PC-9 (cell line): ENCODE measurements at regions not wholly inside any gene's neighbourhood (a gene's known extent, or its start where the extent isn't known, plus 50 kb on each side); places are given as distances from the start of the nearest gene placed in this dataset.

ENCODE experiments used
- BruUV-seq: library from RNA; stranded (reverse); fragments of 400-500 nt; replicated peaks from 2 replicates; lab custom pipeline; 2021; lab: Mats Ljungman, UMichigan
- CTCF ChIA-PET: fragments of 300-600 bp; sonication (Branson Sonifier 250); formaldehyde crosslinking; loops from one replicate; lab custom pipeline; 2022; ENCODE audit warnings: antibody characterized with exemption; lab: Charles Lee
- POLR2A ChIA-PET: fragments of 300-600 bp; sonication (Branson Sonifier 250); formaldehyde crosslinking; loops from one replicate; lab custom pipeline; 2022; ENCODE audit warnings: antibody characterized with exemption; ENCODE audit not compliant: unreplicated experiment; lab: Charles Lee
- DNase-seq, 2 experiments: peaks; one replicate each; pipeline versions ENCODE4 v3.0.0 to v3.0.0-alpha.2; 2015 to 2022; ENCODE audit warnings: mixed read lengths in 1 of 2
- H2AFZ ChIP-seq: fragments of 200-600 bp; sonication (generic); 2 replicates; pipeline ENCODE4 v1.8.1; 2017; ENCODE audit warnings: antibody characterized with exemption
- H3F3A ChIP-seq: fragments of 200-600 bp; sonication (generic); 2 replicates; pipeline ENCODE4 v1.8.1; 2017; ENCODE audit warnings: antibody characterized with exemption, mild to moderate bottlenecking, low read depth; ENCODE audit not compliant: insufficient read depth
- H3K27ac ChIP-seq: fragments of 200-600 bp; sonication (generic); 2 replicates; pipeline ENCODE4 v1.6.1; 2016; ENCODE audit warnings: mixed run types
- H3K27me3 ChIP-seq: fragments of 200-600 bp; sonication (generic); 2 replicates; pipeline ENCODE4 v1.6.1; 2016; ENCODE audit warnings: low read depth, mixed run types; ENCODE audit not compliant: insufficient read depth
- H3K36me3 ChIP-seq: fragments of 200-600 bp; sonication (generic); 2 replicates; pipeline ENCODE4 v1.6.1; 2016; ENCODE audit warnings: low read depth, mixed run types
- H3K4me1 ChIP-seq: fragments of 200-600 bp; sonication (generic); replicated peaks from 2 replicates; pipeline ENCODE4 v1.6.1; 2016; ENCODE audit warnings: mixed run types; ENCODE audit not compliant: insufficient read depth
- H3K4me2 ChIP-seq: fragments of 200-600 bp; sonication (generic); 2 replicates; pipeline ENCODE4 v1.6.1; 2017; ENCODE audit warnings: mixed run types
- H3K4me3 ChIP-seq: fragments of 200-600 bp; sonication (generic); 2 replicates; pipeline ENCODE4 v1.6.1; 2016; ENCODE audit warnings: mixed run types
- H3K79me2 ChIP-seq: fragments of 200-600 bp; sonication (generic); 2 replicates; pipeline ENCODE4 v1.6.1; 2017; ENCODE audit warnings: low read depth, mixed run types
- H3K9me2 ChIP-seq: fragments of 200-600 bp; sonication (generic); 2 replicates; pipeline ENCODE4 v1.8.1; 2017; ENCODE audit warnings: mild to moderate bottlenecking; ENCODE audit not compliant: insufficient read depth
- H3K9me3 ChIP-seq: fragments of 200-600 bp; sonication (generic); 2 replicates; pipeline ENCODE4 v1.8.1; 2016; ENCODE audit warnings: low read depth; ENCODE audit not compliant: insufficient read depth
- H4K20me1 ChIP-seq: fragments of 200-600 bp; sonication (generic); 2 replicates; pipeline ENCODE4 v1.8.1; 2017; ENCODE audit not compliant: insufficient read depth
- CTCF ChIP-seq: fragments of 200-600 bp; sonication (generic); conservative IDR thresholded peaks from 2 replicates; pipeline ENCODE4 v1.6.1; 2017; ENCODE audit warnings: mixed run types, antibody characterized with exemption, mild to moderate bottlenecking, moderate library complexity
- EZH2 ChIP-seq: fragments of 200-600 bp; sonication (generic); IDR thresholded peaks from 2 replicates; pipeline ENCODE4 v1.8.0; 2017; ENCODE audit warnings: antibody characterized with exemption, low read depth
- intact Hi-C: fragments of 100-400 bp; cut with micrococcal nuclease; formaldehyde crosslinking; loops from one replicate; pipeline ENCODE4 v1.10.0; 2022; ENCODE audit not compliant: unreplicated experiment

- Histone ChIP-seq H3K79me2 (no peaks in the 10 kb centered on the region), H4K20me1 (no peaks in the 10 kb centered on the region), H3K9me2 (no peaks in the 10 kb centered on the region), H3K27ac (no peak overlapping the region), H3K9me3 (no peaks in the 10 kb centered on the region), H3K4me1 (no peaks in the 10 kb centered on the region), H3K4me2 (no peak overlapping the region), H3K27me3 (no peaks in the 10 kb centered on the region), H3F3A (no peaks in the 10 kb centered on the region), H3K4me3 (no peak overlapping the region), H2AFZ (no peak overlapping the region), H3K36me3 (no peaks in the 10 kb centered on the region)
- BruUV-seq: no TSS peak
- TF ChIP-seq CTCF (no peak), EZH2 (no peak)
- POLR2A ChIA-PET: no interaction called here
- intact Hi-C loops: no loop called here
- CTCF ChIA-PET: no interaction called here
- no peak for DNase-seq
Measured at GRCh38 chr2:118345465-118345864, 257.2 kb downstream of the INSIG2 start.

GRCh38 chr2:118340103-118340502 lies 251.8 kb downstream of the INSIG2 start:
- H3K27me3 ChIP-seq: no peaks in the 10 kb centered on the region
- H3K9me3 ChIP-seq: no peaks in the 10 kb centered on the region
- no peaks in the 10 kb centered on the region for H3K4me1 ChIP-seq
- POLR2A ChIA-PET: no interaction called here
- no peaks in the 10 kb centered on the region for H4K20me1 ChIP-seq
- no peak overlapping the region for H3K4me3 ChIP-seq
- TF ChIP-seq CTCF: no peak
- no peak for TF ChIP-seq EZH2
- no peaks in the 10 kb centered on the region for H3F3A ChIP-seq
- no peak overlapping the region for H3K4me2 ChIP-seq
- H3K27ac ChIP-seq: no peak overlapping the region
- CTCF ChIA-PET: no interaction called here
- H3K79me2 ChIP-seq: no peaks in the 10 kb centered on the region
- no peaks in the 10 kb centered on the region for H3K9me2 ChIP-seq
- BruUV-seq: no TSS peak
- intact Hi-C loops: no loop called here
- no peak overlapping the region for H2AFZ ChIP-seq
- H3K36me3 ChIP-seq: no peaks in the 10 kb centered on the region
- DNase-seq: no peak

GRCh38 chr2:118339386-118339785 lies 251.1 kb downstream of the INSIG2 start:
- Histone ChIP-seq H3K36me3 (no peaks in the 10 kb centered on the region), H3K4me2 (no peak overlapping the region), H2AFZ (no peak overlapping the region), H3K27me3 (no peaks in the 10 kb centered on the region), H3K4me3 (no peak overlapping the region), H3K9me2 (no peaks in the 10 kb centered on the region), H4K20me1 (no peaks in the 10 kb centered on the region), H3K4me1 (no peaks in the 10 kb centered on the region), H3K9me3 (no peaks in the 10 kb centered on the region), H3K27ac (no peak overlapping the region), H3F3A (no peaks in the 10 kb centered on the region), H3K79me2 (no peaks in the 10 kb centered on the region)
- ChIA-PET CTCF (no interaction called here), POLR2A (no interaction called here)
- intact Hi-C loops: no loop called here
- no peak for TF ChIP-seq EZH2
- no peak for TF ChIP-seq CTCF
- DNase-seq: no peak
- BruUV-seq: no TSS peak
